Adrenal gland (tissue), 5 donors: ENCODE measurements at regions not wholly inside any gene's neighbourhood (a gene's known extent, or its start where the extent isn't known, plus 50 kb on each side); places are given as distances from the start of the nearest gene placed in this dataset.

Source experiments
- POLR2A ChIP-seq, 2 donors: fragments of 450-650 bp; IDR thresholded peaks; one replicate each; pipeline ENCODE4 v1.6.1; 2017; ENCODE audit warnings: antibody characterized with exemption in 2 of 2, mild to moderate bottlenecking in 2 of 2, moderate library complexity in 1 of 2
- TF ChIP-seq, protein P1 (sequence below), 6 experiments: fragments of 450-650 bp in 4 of 6; fragments of 200-600 bp in 2 of 6; sonication (generic) in 1 of 6; IDR thresholded peaks; 1 replicate in 5 of 6; 2 replicates in 1 of 6; pipeline versions ENCODE4 v1.5.1 to v1.8.0; 2016 to 2021; ENCODE audit warnings: antibody characterized with exemption in 6 of 6, mild to moderate bottlenecking in 2 of 6, moderate library complexity in 1 of 6
- donor health status: DM: no; HTN: no; CAD: no.

DNA sequence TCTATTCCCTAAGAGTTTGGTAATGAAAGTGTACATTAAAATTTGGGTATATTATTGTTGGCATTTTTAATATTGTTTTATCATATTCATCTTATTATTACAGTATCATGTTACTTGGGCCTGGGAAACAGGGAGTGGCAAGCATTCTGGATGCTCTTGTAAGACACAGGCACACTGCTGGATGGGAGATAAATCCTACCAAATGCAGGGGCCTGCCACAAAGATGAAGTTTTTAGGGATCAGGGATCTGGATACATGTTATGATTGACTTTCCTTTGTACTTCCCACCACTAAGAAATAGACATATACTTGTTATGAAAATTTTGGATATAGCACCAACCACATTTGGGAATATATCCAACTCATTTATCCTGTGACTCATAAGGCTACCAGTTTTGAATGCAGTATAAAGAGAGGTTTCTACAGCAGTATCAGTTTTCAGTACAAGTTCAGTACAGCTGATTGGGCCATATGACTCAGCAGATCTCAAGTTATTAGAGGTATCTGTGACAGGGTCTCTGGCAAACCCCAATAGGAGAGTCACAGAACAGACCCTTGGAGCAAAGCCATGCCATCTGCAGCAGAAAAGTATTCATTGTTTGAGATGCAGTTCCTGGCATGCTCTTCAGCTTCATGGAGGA, 360.1 kb downstream of the DMAC1 start:
- TF ChIP-seq, protein P1, sequence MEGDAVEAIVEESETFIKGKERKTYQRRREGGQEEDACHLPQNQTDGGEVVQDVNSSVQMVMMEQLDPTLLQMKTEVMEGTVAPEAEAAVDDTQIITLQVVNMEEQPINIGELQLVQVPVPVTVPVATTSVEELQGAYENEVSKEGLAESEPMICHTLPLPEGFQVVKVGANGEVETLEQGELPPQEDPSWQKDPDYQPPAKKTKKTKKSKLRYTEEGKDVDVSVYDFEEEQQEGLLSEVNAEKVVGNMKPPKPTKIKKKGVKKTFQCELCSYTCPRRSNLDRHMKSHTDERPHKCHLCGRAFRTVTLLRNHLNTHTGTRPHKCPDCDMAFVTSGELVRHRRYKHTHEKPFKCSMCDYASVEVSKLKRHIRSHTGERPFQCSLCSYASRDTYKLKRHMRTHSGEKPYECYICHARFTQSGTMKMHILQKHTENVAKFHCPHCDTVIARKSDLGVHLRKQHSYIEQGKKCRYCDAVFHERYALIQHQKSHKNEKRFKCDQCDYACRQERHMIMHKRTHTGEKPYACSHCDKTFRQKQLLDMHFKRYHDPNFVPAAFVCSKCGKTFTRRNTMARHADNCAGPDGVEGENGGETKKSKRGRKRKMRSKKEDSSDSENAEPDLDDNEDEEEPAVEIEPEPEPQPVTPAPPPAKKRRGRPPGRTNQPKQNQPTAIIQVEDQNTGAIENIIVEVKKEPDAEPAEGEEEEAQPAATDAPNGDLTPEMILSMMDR (IDR thresholded peaks at IDR 0.05) = no peak
- no peak for TF ChIP-seq POLR2A (IDR thresholded peaks at IDR 0.05)
